Fibroblast of lung (primary cell): ENCODE measurements at regions not wholly inside any gene's neighbourhood (a gene's known extent, or its start where the extent isn't known, plus 50 kb on each side); places are given as distances from the start of the nearest gene placed in this dataset.

Experiments used
- DNase-seq, 2 donors: peaks; one replicate each; pipeline versions ENCODE4 v3.0.0 to v3.0.0-alpha.2; 2010; ENCODE audit warnings: low read depth in 2 of 2
- H2AFZ ChIP-seq: 2 replicates; pipeline ENCODE4 v1.5.1; 2012; ENCODE audit warnings: low read length, control low read depth, inconsistent platforms
- H3K27ac ChIP-seq: 2 replicates; pipeline ENCODE4 v1.5.1; 2011; ENCODE audit warnings: low read length, control low read depth; ENCODE audit not compliant: insufficient read depth
- H3K27me3 ChIP-seq: 2 replicates; pipeline ENCODE4 v1.5.1; 2011; ENCODE audit warnings: mild to moderate bottlenecking, low read length; ENCODE audit not compliant: control insufficient read depth, insufficient read depth
- H3K36me3 ChIP-seq: 2 replicates; pipeline ENCODE4 v1.5.1; 2011; ENCODE audit warnings: low read length; ENCODE audit not compliant: control insufficient read depth, insufficient read depth
- H3K4me1 ChIP-seq: 2 replicates; pipeline ENCODE4 v1.5.1; 2011; ENCODE audit warnings: low read length; ENCODE audit not compliant: control insufficient read depth, insufficient read depth; ENCODE audit errors: extremely low read depth
- H3K4me2 ChIP-seq: 2 replicates; pipeline ENCODE4 v1.5.1; 2011; ENCODE audit warnings: low read length, control low read depth; ENCODE audit not compliant: insufficient read depth; ENCODE audit errors: extremely low read depth
- H3K4me3 ChIP-seq, 4 experiments: fragments of 200-600 bp in 1 of 4; sonication (generic) in 1 of 4; replicated peaks in 1 of 4; 2 replicates each; pipeline ENCODE4 v1.5.1; 2011 to 2016; ENCODE audit warnings: low read length in 4 of 4, low read depth in 3 of 4, mild to moderate bottlenecking in 3 of 4, control low read depth in 2 of 4, inconsistent platforms in 1 of 4, mixed read lengths in 1 of 4; ENCODE audit not compliant: insufficient read depth in 1 of 4; ENCODE audit errors: control extremely low read depth in 1 of 4
- H3K79me2 ChIP-seq: 2 replicates; pipeline ENCODE4 v1.5.1; 2012; ENCODE audit warnings: mild to moderate bottlenecking, low read length, inconsistent platforms; ENCODE audit not compliant: control insufficient read depth, insufficient read depth
- H3K9ac ChIP-seq: 2 replicates; pipeline ENCODE4 v1.5.1; 2011; ENCODE audit warnings: mild to moderate bottlenecking, low read length, control low read depth; ENCODE audit not compliant: insufficient read depth
- H3K9me3 ChIP-seq: 2 replicates; pipeline ENCODE4 v1.5.1; 2012; ENCODE audit warnings: low read depth, low read length; ENCODE audit not compliant: control insufficient read depth, insufficient read depth
- H4K20me1 ChIP-seq: 2 replicates; pipeline ENCODE4 v1.5.1; 2011; ENCODE audit warnings: low read length; ENCODE audit not compliant: control insufficient read depth, insufficient read depth; ENCODE audit errors: extremely low read depth
- CTCF ChIP-seq, 2 donors: IDR thresholded peaks in 1 of 2; conservative IDR thresholded peaks in 1 of 2; 1 replicate in 1 of 2; 2 replicates in 1 of 2; pipeline ENCODE4 v1.5.1; 2011 to 2012; ENCODE audit warnings: low read length in 2 of 2, control low read depth in 1 of 2, inconsistent platforms in 1 of 2, low read depth in 1 of 2, mild to moderate bottlenecking in 1 of 2
- EZH2 ChIP-seq: IDR thresholded peaks from 2 replicates; pipeline ENCODE4 v1.5.1; 2012; ENCODE audit warnings: low read length, control low read depth, mild to moderate bottlenecking; ENCODE audit errors: missing control alignments

- Histone ChIP-seq H3K27me3 (no peaks in the 10 kb centered on the region), H2AFZ (no peak overlapping the region), H3K36me3 (no peaks in the 10 kb centered on the region), H3K9me3 (no peaks in the 10 kb centered on the region), H3K79me2 (no peaks in the 10 kb centered on the region), H3K4me3 (no peak overlapping the region), H3K9ac (no peak overlapping the region), H3K4me2 (no peak overlapping the region), H3K4me1 (no peaks in the 10 kb centered on the region), H3K27ac (no peak overlapping the region), H4K20me1 (no peaks in the 10 kb centered on the region)
- DNase-seq = no peak
- no peak for TF ChIP-seq CTCF (conservative IDR thresholded peaks at IDR 0.05 in 1 of 2, IDR thresholded peaks at IDR 0.05 in 1 of 2; ENCODE audit: low read depth in 1 of 2, low read length in 2 of 2)
These were observed 203.8 kb downstream of the SOX2 start for GRCh38 chr3:181915551-181915950.

GRCh38 chr3:181916013-181916412 is 204.3 kb downstream of the SOX2 start:
- no peaks in the 10 kb centered on the region for H4K20me1 ChIP-seq
- H3K79me2 ChIP-seq = no peaks in the 10 kb centered on the region
- H3K36me3 ChIP-seq = no peaks in the 10 kb centered on the region
- no peak for TF ChIP-seq EZH2
- TF ChIP-seq CTCF (conservative IDR thresholded peaks at IDR 0.05 in 1 of 2, IDR thresholded peaks at IDR 0.05 in 1 of 2; ENCODE audit: low read depth in 1 of 2, low read length in 2 of 2) = no peak
- no peaks in the 10 kb centered on the region for H3K27me3 ChIP-seq
- H3K9me3 ChIP-seq = no peaks in the 10 kb centered on the region
- H3K4me3 ChIP-seq = no peak overlapping the region
- no peak overlapping the region for H3K9ac ChIP-seq
- H3K4me2 ChIP-seq = no peak overlapping the region
- H2AFZ ChIP-seq = no peak overlapping the region
- H3K27ac ChIP-seq = no peak overlapping the region
- no peak for DNase-seq
- no peaks in the 10 kb centered on the region for H3K4me1 ChIP-seq

- H3K4me1 ChIP-seq = no peaks in the 10 kb centered on the region
- peak in 1 of 2 donors; percentile 43 for DNase-seq
- TF ChIP-seq EZH2 = no peak
- no peak for TF ChIP-seq CTCF (conservative IDR thresholded peaks at IDR 0.05 in 1 of 2, IDR thresholded peaks at IDR 0.05 in 1 of 2; ENCODE audit: low read depth in 1 of 2, low read length in 2 of 2)
These were observed 205.3 kb downstream of the SOX2 start for GRCh38 chr3:181917027-181917426.

More at GRCh38 chr3:181917027-181917426, 205.3 kb downstream of the SOX2 start:
- Histone ChIP-seq H3K9me3 (no peaks in the 10 kb centered on the region), H3K4me3 (no peak overlapping the region), H3K79me2 (no peaks in the 10 kb centered on the region), H4K20me1 (no peaks in the 10 kb centered on the region), H3K4me2 (no peak overlapping the region), H2AFZ (no peak overlapping the region), H3K9ac (no peak overlapping the region), H3K27me3 (no peaks in the 10 kb centered on the region), H3K36me3 (no peaks in the 10 kb centered on the region), H3K27ac (no peak overlapping the region)
